IMR-90 (cell line): ENCODE measurements at regions not wholly inside any gene's neighbourhood (a gene's known extent, or its start where the extent isn't known, plus 50 kb on each side); places are given as distances from the start of the nearest gene placed in this dataset.

Experiments used
- ATAC-seq: fragments of 200-7000 bp; cut with Tn5 transposase; 2 replicates; pipeline ENCODE4 v1.9.1; 2020; ENCODE audit warnings: low read depth, mild to moderate bottlenecking, moderate library complexity
- BruUV-seq: library from RNA; stranded (reverse); fragments of 400-500 nt; replicated peaks from 2 replicates; lab custom pipeline; 2021; lab: Mats Ljungman, UMichigan
- CTCF ChIA-PET: fragments of 300-600 bp; formaldehyde crosslinking; extraction: SDS; loops from one replicate; lab custom pipeline; 2021; ENCODE audit warnings: antibody characterized with exemption; lab: Yijun Ruan, JAX
- POLR2A ChIA-PET: fragments of 300-600 bp; sonication (Branson Sonifier 250); formaldehyde crosslinking; loops from one replicate; lab custom pipeline; 2022; ENCODE audit warnings: antibody characterized with exemption; ENCODE audit not compliant: unreplicated experiment; lab: Charles Lee
- DNase-seq: peaks from one replicate; pipeline ENCODE4 v3.0.0; 2013
- H2AFZ ChIP-seq: replicated peaks from 2 replicates; pipeline ENCODE3; 2013; ENCODE audit warnings: low read length, mild to moderate bottlenecking; ENCODE audit not compliant: poor library complexity
- H2AK5ac ChIP-seq: 2 replicates; pipeline ENCODE4 v1.6.1; 2013; ENCODE audit warnings: low read depth, low read length, inconsistent platforms
- H2AK9ac ChIP-seq: replicated peaks from 2 replicates; pipeline ENCODE3; 2013; ENCODE audit warnings: mild to moderate bottlenecking, low read depth, low read length, moderate library complexity; ENCODE audit not compliant: poor library complexity
- H2BK120ac ChIP-seq: 2 replicates; pipeline ENCODE4 v1.6.1; 2013; ENCODE audit warnings: low read depth, low read length, inconsistent platforms
- H2BK15ac ChIP-seq: 3 replicates; pipeline ENCODE4 v1.6.1; 2013; ENCODE audit warnings: low read depth, low read length, inconsistent platforms
- H2BK20ac ChIP-seq: 2 replicates; pipeline ENCODE4 v1.6.1; 2013; ENCODE audit warnings: low read depth, mild to moderate bottlenecking, inconsistent platforms, low read length, moderate library complexity
- H2BK5ac ChIP-seq: 2 replicates; pipeline ENCODE4 v1.6.1; 2013; ENCODE audit warnings: mild to moderate bottlenecking, low read depth, low read length, inconsistent platforms; ENCODE audit not compliant: poor library complexity, severe bottlenecking
- H3K14ac ChIP-seq: replicated peaks from 2 replicates; pipeline ENCODE4 v1.6.1; 2013; ENCODE audit warnings: low read depth, low read length, inconsistent platforms
- H3K18ac ChIP-seq: 2 replicates; pipeline ENCODE4 v1.6.1; 2013; ENCODE audit warnings: low read depth, low read length, control low read depth
- H3K23ac ChIP-seq: 2 replicates; pipeline ENCODE4 v1.6.1; 2013; ENCODE audit warnings: low read depth, low read length, inconsistent platforms
- H3K27ac ChIP-seq: 2 replicates; pipeline ENCODE4 v1.5.1; 2013; ENCODE audit warnings: mild to moderate bottlenecking, control low read depth, low read length; ENCODE audit not compliant: insufficient read depth
- H3K27me3 ChIP-seq: 2 replicates; pipeline ENCODE4 v1.6.1; 2013; ENCODE audit warnings: low read length; ENCODE audit not compliant: control insufficient read depth, insufficient read depth
- H3K36me3 ChIP-seq: 2 replicates; pipeline ENCODE4 v1.6.1; 2013; ENCODE audit warnings: low read length, mixed read lengths; ENCODE audit not compliant: control insufficient read depth, insufficient read depth
- H3K4ac ChIP-seq: 2 replicates; pipeline ENCODE4 v1.6.1; 2013; ENCODE audit warnings: low read depth, low read length, inconsistent platforms
- H3K4me1 ChIP-seq: 2 replicates; pipeline ENCODE4 v1.6.1; 2013; ENCODE audit warnings: low read length, mixed read lengths; ENCODE audit not compliant: control insufficient read depth, insufficient read depth
- H3K4me2 ChIP-seq: 2 replicates; pipeline ENCODE4 v1.6.1; 2013; ENCODE audit warnings: low read depth, mild to moderate bottlenecking, control low read depth, low read length, moderate library complexity
- H3K4me3 ChIP-seq: 2 replicates; pipeline ENCODE4 v1.5.1; 2013; ENCODE audit warnings: low read depth, mild to moderate bottlenecking, control low read depth, low read length, moderate library complexity; ENCODE audit not compliant: insufficient read depth
- H3K56ac ChIP-seq: 2 replicates; pipeline ENCODE4 v1.6.1; 2013; ENCODE audit warnings: low read length, inconsistent platforms; ENCODE audit not compliant: insufficient read depth; ENCODE audit errors: extremely low read depth
- H3K79me1 ChIP-seq, 2 experiments: 2 replicates each; pipeline ENCODE4 v1.6.1; 2013; ENCODE audit warnings: low read length in 2 of 2, inconsistent platforms in 1 of 2, low read depth in 1 of 2
- H3K9ac ChIP-seq: 2 replicates; pipeline ENCODE4 v1.6.1; 2013; ENCODE audit warnings: low read depth, low read length, control low read depth
- H3K9me1 ChIP-seq: 2 replicates; pipeline ENCODE4 v1.6.1; 2013; ENCODE audit warnings: low read length, inconsistent platforms; ENCODE audit not compliant: insufficient read depth
- H3K9me3 ChIP-seq: 2 replicates; pipeline ENCODE4 v1.6.1; 2013; ENCODE audit warnings: low read length; ENCODE audit not compliant: control insufficient read depth, insufficient read depth
- H4K20me1 ChIP-seq: 2 replicates; pipeline ENCODE4 v1.6.1; 2013; ENCODE audit warnings: low read length, inconsistent platforms; ENCODE audit not compliant: insufficient read depth
- H4K5ac ChIP-seq: 2 replicates; pipeline ENCODE4 v1.6.1; 2013; ENCODE audit warnings: mild to moderate bottlenecking, low read depth, low read length, control low read depth
- H4K8ac ChIP-seq, 2 experiments: 2 replicates each; pipeline ENCODE4 v1.6.1; 2013; ENCODE audit warnings: low read depth in 2 of 2, low read length in 2 of 2, control low read depth in 1 of 2, inconsistent platforms in 1 of 2
- H4K91ac ChIP-seq: 2 replicates; pipeline ENCODE4 v1.6.1; 2013; ENCODE audit warnings: low read depth, low read length, inconsistent platforms; ENCODE audit not compliant: insufficient read depth
- CEBPB ChIP-seq: IDR thresholded peaks from 2 replicates; pipeline ENCODE4 v1.6.1; 2012; ENCODE audit warnings: low read depth, low read length, improper control_type of control experiment
- CHD1 ChIP-seq: IDR thresholded peaks from 2 replicates; pipeline ENCODE4 v1.6.1; 2012; ENCODE audit warnings: low read depth, low read length, improper control_type of control experiment
- FOS ChIP-seq: fragments of 150-350 bp; IDR thresholded peaks from 2 replicates; pipeline ENCODE4 v1.6.1; 2016; ENCODE audit warnings: low read depth, low read length
- MAFK ChIP-seq: IDR thresholded peaks from 2 replicates; pipeline ENCODE4 v1.6.1; 2012; ENCODE audit warnings: low read depth, low read length, improper control_type of control experiment
- NFE2L2 ChIP-seq: fragments of 150-350 bp; IDR thresholded peaks from 2 replicates; pipeline ENCODE4 v1.6.1; 2016; ENCODE audit warnings: low read depth, mild to moderate bottlenecking, low read length
- POLR2A ChIP-seq: IDR thresholded peaks from 2 replicates; pipeline ENCODE4 v1.6.1; 2012; ENCODE audit warnings: mild to moderate bottlenecking, low read depth, low read length
- RAD21 ChIP-seq: IDR thresholded peaks from 2 replicates; pipeline ENCODE4 v1.6.1; 2012; ENCODE audit warnings: low read length, improper control_type of control experiment
- RFX5 ChIP-seq: IDR thresholded peaks from 2 replicates; pipeline ENCODE4 v1.8.0; 2012; ENCODE audit warnings: low read depth, mild to moderate bottlenecking, low read length, moderate library complexity
- SMC3 ChIP-seq: fragments of 150-350 bp; IDR thresholded peaks from 2 replicates; pipeline ENCODE4 v1.6.1; 2016; ENCODE audit warnings: low read depth, mild to moderate bottlenecking, antibody characterized with exemption, low read length, moderate library complexity
- WGBS, 2 experiments: methylation state at CpG; one replicate each; pipeline versions ENCODE4 v1.1.5 to v1.1.7; 2013; ENCODE audit warnings: missing lambda C conversion rate in 2 of 2; ENCODE audit not compliant: insufficient read length in 1 of 2; ENCODE audit errors: extremely low coverage in 2 of 2; 5-methylcytosine and 5-hydroxymethylcytosine counted together
- dilution Hi-C: fragments of 300-500 bp; cut with HindIII; formaldehyde crosslinking; loops from one replicate; pipeline ENCODE4 v1.14.3; 2018; ENCODE audit warnings: low sequenced_read_pairs; ENCODE audit not compliant: unreplicated experiment
- in situ Hi-C: fragments of 300-500 bp; cut with MboI; formaldehyde crosslinking; loops from 3 replicates; pipeline ENCODE4 v1.14.3; 2019; ENCODE audit warnings: low sequenced_read_pairs, inconsistent platforms, mixed read lengths
- intact Hi-C: fragments of 100-400 bp; cut with micrococcal nuclease; formaldehyde crosslinking; loops from 2 replicates; pipeline ENCODE4 v1.10.0; 2022
- TF ChIP-seq, protein P1 (sequence below): fragments of 150-350 bp; IDR thresholded peaks from 2 replicates; pipeline ENCODE4 v1.6.1; 2016; ENCODE audit warnings: low read depth, mild to moderate bottlenecking, low read length, moderate library complexity, borderline replicate concordance
- TF ChIP-seq, protein P2 (sequence below): conservative IDR thresholded peaks from 2 replicates; pipeline ENCODE4 v1.5.1; 2012; ENCODE audit warnings: mild to moderate bottlenecking, low read depth, low read length, improper control_type of control experiment
- TF ChIP-seq, protein P3 (sequence below): fragments of 150-350 bp; IDR thresholded peaks from 2 replicates; pipeline ENCODE4 v1.6.1; 2017; ENCODE audit warnings: mild to moderate bottlenecking, antibody characterized with exemption, low read length, low read depth

DNA sequence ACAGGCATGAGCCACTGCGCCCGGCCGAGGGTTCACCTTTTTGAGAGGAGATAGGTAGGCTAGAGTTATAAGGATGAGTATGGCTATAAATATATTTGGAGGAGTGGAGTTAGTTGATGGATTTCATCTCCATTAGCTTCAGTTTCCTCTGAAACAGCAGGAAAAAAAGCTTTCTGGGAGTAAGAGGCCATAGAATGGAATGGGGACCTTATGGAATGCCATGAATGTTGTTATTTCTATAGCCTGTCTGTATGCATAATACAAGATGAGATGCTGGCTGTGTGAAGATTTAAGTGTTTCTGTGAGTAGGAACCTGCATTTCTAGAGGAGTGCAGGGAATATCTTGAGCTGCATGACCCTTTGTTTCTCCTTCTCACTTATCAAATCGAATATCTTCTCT, 114.9 kb upstream of the ARX start:
- H4K91ac ChIP-seq: no peak overlapping the region
- in situ Hi-C loops: loop anchor here (25.0 kb wide), 1 partner anchor 743 kb away; no protein-coding TSS in a partner anchor
- H2BK15ac ChIP-seq: no peak overlapping the region
- no peak overlapping the region for H3K4me2 ChIP-seq
- ChIA-PET CTCF (no interaction called here), POLR2A (no interaction called here)
- H2AK9ac ChIP-seq: no peak overlapping the region
- H3K18ac ChIP-seq: no peak overlapping the region
- no peaks in the 10 kb centered on the region for H3K79me1 ChIP-seq
- H3K36me3 ChIP-seq: no peaks in the 10 kb centered on the region
- no peak overlapping the region for H3K4ac ChIP-seq
- H2AK5ac ChIP-seq: no peak overlapping the region
- no peaks in the 10 kb centered on the region for H3K4me1 ChIP-seq
- ATAC-seq: no peak
- BruUV-seq: no TSS peak
- no peak overlapping the region for H4K5ac ChIP-seq
- no peak overlapping the region for H3K4me3 ChIP-seq
- H3K27ac ChIP-seq: no peak overlapping the region
- DNase-seq: no peak
- no peak overlapping the region for H3K9ac ChIP-seq
- dilution Hi-C loops: no loop called here
- H3K27me3 ChIP-seq: no peaks in the 10 kb centered on the region
- H4K20me1 ChIP-seq: no peaks in the 10 kb centered on the region
- no peaks in the 10 kb centered on the region for H3K9me1 ChIP-seq
- no peak overlapping the region for H2BK5ac ChIP-seq
- H3K14ac ChIP-seq: no peak overlapping the region
- H4K8ac ChIP-seq: no peak overlapping the region
- no peaks in the 10 kb centered on the region for H3K9me3 ChIP-seq
- H2BK20ac ChIP-seq: no peak overlapping the region
- H3K56ac ChIP-seq: no peak overlapping the region
- H2AFZ ChIP-seq: no peak overlapping the region
- no CpG with 5 or more reads among the region's 4 CpGs for WGBS, 2 experiments
- intact Hi-C loops: no loop called here
- H2BK120ac ChIP-seq: no peak overlapping the region
- no peak overlapping the region for H3K23ac ChIP-seq
- TF ChIP-seq, protein P1, sequence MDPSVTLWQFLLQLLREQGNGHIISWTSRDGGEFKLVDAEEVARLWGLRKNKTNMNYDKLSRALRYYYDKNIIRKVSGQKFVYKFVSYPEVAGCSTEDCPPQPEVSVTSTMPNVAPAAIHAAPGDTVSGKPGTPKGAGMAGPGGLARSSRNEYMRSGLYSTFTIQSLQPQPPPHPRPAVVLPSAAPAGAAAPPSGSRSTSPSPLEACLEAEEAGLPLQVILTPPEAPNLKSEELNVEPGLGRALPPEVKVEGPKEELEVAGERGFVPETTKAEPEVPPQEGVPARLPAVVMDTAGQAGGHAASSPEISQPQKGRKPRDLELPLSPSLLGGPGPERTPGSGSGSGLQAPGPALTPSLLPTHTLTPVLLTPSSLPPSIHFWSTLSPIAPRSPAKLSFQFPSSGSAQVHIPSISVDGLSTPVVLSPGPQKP: no peak
- no peak for TF ChIP-seq NFE2L2
- TF ChIP-seq RFX5: no peak
- TF ChIP-seq CHD1: no peak
- TF ChIP-seq SMC3: no peak
- TF ChIP-seq, protein P2, sequence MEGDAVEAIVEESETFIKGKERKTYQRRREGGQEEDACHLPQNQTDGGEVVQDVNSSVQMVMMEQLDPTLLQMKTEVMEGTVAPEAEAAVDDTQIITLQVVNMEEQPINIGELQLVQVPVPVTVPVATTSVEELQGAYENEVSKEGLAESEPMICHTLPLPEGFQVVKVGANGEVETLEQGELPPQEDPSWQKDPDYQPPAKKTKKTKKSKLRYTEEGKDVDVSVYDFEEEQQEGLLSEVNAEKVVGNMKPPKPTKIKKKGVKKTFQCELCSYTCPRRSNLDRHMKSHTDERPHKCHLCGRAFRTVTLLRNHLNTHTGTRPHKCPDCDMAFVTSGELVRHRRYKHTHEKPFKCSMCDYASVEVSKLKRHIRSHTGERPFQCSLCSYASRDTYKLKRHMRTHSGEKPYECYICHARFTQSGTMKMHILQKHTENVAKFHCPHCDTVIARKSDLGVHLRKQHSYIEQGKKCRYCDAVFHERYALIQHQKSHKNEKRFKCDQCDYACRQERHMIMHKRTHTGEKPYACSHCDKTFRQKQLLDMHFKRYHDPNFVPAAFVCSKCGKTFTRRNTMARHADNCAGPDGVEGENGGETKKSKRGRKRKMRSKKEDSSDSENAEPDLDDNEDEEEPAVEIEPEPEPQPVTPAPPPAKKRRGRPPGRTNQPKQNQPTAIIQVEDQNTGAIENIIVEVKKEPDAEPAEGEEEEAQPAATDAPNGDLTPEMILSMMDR: no peak
- TF ChIP-seq MAFK: no peak
- TF ChIP-seq, protein P3, sequence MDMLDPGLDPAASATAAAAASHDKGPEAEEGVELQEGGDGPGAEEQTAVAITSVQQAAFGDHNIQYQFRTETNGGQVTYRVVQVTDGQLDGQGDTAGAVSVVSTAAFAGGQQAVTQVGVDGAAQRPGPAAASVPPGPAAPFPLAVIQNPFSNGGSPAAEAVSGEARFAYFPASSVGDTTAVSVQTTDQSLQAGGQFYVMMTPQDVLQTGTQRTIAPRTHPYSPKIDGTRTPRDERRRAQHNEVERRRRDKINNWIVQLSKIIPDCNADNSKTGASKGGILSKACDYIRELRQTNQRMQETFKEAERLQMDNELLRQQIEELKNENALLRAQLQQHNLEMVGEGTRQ: no peak
- no peak for TF ChIP-seq FOS
- TF ChIP-seq POLR2A: no peak
- TF ChIP-seq CEBPB: no peak
- TF ChIP-seq RAD21: no peak
